GM21528 (cell line): ENCODE measurements at regions not wholly inside any gene's neighbourhood (a gene's known extent, or its start where the extent isn't known, plus 50 kb on each side); places are given as distances from the start of the nearest gene placed in this dataset.
"Not testable (repeated sequence)": the region's sequence is repeated elsewhere in the genome, so short reads cannot be mapped to it uniquely, and the experiment has no call there.

Experiments used
- ATAC-seq: cut with Tn5 transposase; IDR thresholded peaks from one replicate; pipeline ENCODE4 v1.9.1; 2021; ENCODE audit warnings: mild to moderate bottlenecking, moderate library complexity; ENCODE audit not compliant: unreplicated experiment, low FRiP score

GRCh38 chr11:81673001-81673400 is 1060.7 kb downstream of the FAM181B start:
- ATAC-seq = no peak

DNA sequence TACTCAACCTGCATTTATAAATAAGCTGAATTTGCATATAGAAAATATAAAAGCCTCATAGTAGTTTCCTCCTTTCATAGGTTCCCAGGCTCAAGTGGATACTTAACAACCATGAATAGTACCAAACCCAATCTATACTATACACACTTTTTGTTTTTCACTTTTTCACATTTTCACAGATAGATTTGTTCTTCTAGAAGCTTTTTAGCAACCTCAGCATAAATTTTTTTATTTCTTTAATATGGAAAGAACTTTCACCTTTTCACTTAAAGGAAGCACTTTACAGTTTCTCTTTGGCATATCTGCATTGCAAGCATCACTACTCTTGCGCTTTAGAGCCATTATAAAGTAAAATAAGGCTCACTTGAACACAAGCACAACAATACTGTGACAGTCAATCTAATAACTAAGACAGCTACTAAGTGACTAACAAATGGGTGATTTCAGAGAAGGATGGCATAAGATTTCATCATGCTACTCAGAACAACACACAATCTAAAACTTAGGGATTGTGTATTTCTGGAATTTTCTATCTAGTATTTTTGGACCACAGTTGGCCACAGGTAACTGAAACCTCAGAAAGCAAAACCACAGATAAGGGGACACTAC is 1063.6 kb downstream of the FAM181B start:
- no peak for ATAC-seq

DNA sequence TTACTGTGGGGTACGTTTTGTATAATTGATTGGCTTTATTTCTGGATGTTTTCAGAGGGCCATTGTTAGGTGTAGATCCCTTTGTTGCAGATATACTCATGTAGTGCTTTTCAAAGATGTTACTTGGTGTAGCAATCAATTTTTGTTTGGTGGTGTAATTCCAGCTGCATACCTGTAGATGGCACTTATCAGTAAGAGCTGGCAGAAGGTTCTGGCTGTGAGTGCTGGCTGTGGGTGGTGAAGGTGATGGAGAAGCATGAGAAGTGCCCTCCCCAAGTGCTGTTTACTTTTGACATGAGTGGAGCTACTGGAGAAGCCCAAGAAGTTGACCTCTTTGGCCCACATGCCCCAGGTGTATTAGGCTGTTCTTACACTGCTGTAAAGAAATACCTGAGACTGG is 1074.9 kb downstream of the FAM181B start:
- peak; percentile 72 for ATAC-seq

DNA sequence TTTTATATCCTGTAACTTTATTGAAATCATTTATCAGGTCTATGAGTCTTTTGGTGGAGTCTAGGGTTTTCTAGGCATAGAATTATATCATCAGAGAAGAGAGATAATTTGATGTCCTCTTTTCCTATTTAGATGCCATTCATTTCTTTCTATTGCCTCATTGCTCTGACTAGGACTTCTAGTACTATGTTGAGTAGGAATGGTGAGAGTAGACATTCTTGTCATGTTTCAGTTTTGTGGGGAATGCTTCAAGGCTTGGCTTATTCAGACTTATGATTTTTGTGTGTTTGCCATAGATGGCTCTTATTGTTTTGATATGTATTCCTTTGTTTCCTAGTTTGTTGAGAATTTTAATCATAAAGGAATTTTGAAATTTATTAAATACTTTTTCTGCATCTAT is 1078.3 kb downstream of the FAM181B start:
- ATAC-seq = no peak

DNA sequence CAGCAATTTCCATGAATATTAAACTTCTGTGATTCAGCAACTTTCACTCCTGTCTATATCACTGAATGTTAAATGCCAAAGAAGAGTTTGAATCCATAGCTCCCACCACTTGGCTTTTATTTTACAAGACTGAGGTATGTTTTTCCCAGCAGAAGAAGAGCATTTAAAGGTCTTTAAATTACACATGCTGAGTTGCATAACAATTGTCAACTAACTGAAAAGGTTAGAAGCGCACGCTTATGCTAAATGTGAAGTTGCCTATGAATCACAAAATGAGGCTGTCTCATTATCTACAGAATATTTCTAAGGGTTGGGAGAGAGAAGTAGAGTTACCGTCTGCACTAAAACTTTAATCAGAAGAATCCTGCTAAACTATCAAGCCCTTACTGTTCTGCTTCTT is 1086.3 kb downstream of the FAM181B start:
- no peak for ATAC-seq

- ATAC-seq = peak; percentile 93
Measured at GRCh38 chr11:81644239-81644840, 1089.3 kb downstream of the FAM181B start.

- ATAC-seq = no peak
Measured at GRCh38 chr11:81634483-81634882, 1099.2 kb downstream of the FAM181B start.

GRCh38 chr11:81602508-81602907 is 1131.2 kb downstream of the FAM181B start:
- no peak for ATAC-seq

- no peak for ATAC-seq
Measured at GRCh38 chr11:81596704-81597103, 1137.0 kb downstream of the FAM181B start.

DNA sequence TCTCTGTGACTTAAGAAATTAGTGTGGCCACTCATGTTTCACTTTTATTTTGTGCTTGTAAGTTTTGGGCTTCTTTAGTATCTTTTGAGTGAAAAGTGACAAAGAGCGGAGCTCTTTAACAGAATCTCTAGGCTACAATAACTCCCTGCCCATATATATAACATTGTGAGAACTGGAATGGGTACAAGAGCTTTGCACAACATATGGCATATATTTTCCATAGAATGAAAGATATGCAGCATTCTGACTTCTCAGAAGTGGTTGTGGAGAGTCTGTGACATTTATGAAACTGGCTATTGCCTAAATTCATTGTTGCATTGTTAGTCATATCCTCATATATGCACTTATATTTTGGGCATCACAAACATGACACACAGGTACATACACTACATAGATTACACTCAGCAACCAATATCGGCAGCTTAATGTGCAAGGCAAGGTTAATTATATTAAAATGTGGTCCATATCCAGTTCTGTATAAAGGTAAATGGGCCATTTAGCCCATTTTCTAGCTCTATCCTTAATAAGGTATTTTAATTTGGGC is 1148.2 kb downstream of the FAM181B start:
- ATAC-seq = no peak

DNA sequence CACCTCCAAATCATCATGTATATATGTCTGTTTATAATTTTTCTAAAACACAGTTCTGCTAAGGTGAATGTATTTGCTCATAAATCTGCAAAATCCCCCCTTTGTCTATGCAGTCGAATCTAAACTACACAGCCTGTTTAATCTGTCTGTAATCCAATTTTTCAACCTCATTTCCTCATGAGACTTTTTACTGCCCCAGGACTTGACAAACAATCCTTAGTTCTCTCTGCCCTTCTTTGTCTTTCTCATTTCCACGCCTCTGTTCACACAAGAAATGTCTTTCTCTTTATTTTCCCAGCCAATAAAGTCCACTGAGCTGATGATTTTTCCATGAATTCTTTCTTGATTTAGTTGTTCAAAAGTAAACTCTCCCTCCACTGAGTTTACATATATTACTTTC is 1154.3 kb downstream of the FAM181B start:
- no peak for ATAC-seq

GRCh38 chr11:81578571-81578970 is 1155.1 kb downstream of the FAM181B start:
- ATAC-seq = no peak

GRCh38 chr11:81574301-81574700 is 1159.4 kb downstream of the FAM181B start:
- ATAC-seq = no peak

DNA sequence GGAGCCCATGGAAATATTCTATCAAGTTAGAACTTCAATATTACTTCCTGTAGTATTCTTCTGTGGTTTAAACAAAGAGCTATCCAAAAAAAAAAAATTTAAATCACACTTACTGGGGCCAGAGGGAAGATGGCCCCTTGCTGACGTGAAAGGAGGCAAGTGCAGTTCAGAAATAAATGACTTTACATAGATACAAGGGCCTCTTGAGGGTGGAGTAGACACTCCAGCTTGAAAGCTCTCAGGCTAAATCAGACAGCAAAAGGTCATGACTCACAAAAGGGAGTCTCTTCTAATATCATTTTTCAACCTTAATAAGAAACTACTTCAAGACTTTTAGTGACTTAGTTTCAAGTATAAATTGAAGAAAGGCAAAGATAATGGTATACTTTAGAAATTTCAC is 1160.3 kb downstream of the FAM181B start:
- ATAC-seq = no peak

DNA sequence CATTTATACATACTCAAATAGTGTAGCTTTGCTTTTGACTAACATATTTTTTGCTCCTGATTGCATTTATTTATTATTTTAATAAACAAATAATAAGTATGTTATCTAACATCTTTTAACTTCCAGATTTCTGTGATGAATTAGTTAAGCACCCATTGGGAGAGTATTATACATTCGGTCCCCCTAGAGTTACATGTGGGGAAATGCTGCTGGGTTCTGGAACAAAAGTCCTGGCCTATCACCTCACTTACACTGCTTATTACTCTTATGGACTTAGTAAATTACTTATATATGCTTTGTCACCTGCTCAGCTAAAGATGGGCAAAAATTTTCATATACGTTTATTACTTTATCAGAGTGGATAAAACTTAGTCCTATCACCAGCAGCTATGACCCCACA is 1163.0 kb downstream of the FAM181B start:
- ATAC-seq = no peak

DNA sequence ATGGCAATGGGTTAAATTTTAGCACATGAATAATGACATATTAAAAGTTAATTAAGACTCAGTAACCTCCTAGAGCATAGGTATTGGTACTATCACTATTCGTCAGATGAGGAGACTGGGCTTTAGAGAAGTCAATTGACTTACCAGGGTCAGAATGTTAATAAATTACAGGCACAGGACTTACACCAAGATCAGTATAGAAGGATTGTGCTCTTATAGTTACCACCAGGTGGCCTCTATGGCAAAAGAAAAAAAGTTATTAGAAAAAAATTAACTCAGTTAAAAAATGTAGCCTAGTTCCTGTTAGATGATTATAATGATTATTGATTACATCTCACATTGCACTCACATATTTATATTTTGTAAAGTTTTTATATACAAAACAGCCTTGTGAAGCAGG is 1163.7 kb downstream of the FAM181B start:
- no peak for ATAC-seq

GRCh38 chr11:81568918-81569317 is 1164.7 kb downstream of the FAM181B start:
- ATAC-seq = no peak

- no peak for ATAC-seq
Measured at GRCh38 chr11:81548123-81548522, 1185.5 kb downstream of the FAM181B start.

DNA sequence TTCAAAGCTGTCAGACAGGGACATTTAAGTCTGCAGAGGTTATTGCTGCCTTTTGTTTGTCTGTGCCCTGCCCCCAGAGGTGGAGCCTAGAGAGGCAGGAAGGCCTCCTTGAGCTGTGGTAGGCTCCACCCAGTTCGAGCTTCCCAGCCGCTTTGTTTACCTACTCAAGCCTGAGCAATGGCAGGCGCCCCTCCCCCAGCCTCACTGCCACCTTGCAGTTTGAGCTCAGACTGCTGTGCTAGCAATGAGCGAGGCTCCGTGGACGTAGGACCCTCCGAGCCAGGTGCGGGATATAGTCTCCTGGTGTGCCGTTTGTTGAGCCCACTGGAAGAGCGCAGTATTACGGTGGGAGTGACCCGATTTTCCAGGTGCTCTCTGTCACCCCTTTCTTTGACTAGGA is 1193.9 kb downstream of the FAM181B start:
- ATAC-seq = not testable (repeated sequence)

- no peak for ATAC-seq
Measured at GRCh38 chr11:81515566-81515965, 1218.1 kb downstream of the FAM181B start.

- no peak for ATAC-seq
Measured at GRCh38 chr11:81497202-81497804, 1236.4 kb downstream of the FAM181B start.

DNA sequence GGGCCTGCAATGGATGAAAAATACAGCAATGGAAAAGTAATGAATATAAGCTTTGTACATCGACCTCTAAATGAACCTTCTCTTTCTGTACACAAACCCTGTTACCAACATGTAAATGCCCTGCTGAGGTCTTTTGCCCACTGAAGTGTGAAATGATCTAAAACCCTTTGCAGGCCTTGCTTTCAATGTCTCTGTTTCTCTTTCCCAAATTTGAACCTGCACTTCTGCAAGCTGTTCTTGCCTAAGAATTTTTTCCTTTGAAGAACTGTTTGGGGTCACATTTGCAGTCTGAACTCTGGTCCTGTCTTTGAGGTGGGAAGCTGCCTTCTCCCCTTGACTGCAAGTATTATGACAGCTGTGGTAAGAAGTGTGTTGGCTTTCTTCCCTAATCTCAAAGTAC is 1237.1 kb downstream of the FAM181B start:
- no peak for ATAC-seq
